HCEC 1CT (cell line): ENCODE measurements at regions not wholly inside any gene's neighbourhood (a gene's known extent, or its start where the extent isn't known, plus 50 kb on each side); places are given as distances from the start of the nearest gene placed in this dataset.

ENCODE experiments used
- DNase-seq: peaks from one replicate; pipeline ENCODE4 v3.0.0-alpha.2; 2017

DNA sequence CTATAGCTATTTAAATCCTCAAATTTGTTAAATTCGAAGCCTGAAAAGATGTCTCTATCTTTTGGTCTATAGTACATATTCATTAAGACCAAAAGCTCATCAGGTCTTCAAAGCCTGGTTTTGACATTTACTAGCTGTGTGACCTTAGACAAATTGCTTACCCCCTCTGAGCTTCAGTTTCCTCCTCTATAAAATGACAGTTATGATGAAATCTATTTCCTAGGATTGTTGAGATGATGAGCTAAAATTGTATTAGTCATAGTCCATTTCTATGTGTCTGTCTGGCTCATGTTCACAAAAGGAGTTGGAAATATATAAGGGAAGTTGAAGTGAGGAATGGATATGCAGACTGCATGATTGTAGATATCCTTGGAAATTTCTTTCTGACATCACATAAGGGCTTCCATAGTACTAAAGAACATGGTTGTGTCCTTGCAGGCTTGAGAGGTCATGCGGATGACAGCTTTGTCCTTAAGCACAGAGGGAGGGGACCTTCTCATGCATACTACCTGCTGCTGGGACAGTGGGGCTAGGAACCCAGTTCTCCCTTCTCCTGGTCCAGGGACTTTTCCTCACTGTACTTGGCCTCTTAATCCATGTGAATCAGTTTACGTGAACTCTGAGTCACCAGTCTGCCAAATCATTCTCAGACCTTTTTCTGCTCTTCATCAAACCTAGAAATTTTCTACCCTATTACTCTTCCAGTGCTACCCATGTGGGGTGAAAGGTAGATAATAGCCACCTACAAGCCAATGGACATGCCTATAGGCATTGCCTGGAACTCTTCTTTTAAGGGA is 487.5 kb upstream of the SALL1 start:
- no peak for DNase-seq

DNA sequence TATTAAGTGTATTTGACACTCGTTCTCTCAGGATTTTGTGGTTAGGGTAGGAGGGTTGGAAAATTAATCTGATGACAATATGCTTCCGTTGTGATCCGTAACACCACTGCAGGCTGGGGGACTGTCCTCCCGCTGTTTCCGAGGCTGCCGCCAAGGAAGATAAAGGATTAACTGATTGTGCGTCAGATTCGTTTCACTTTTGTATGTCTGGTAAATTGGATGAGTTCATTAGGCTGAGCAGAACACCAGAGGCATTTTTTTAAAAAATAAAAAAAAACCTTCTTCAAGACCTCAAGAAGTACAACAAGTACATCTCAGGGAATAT is 486.7 kb upstream of the SALL1 start:
- no peak for DNase-seq

DNA sequence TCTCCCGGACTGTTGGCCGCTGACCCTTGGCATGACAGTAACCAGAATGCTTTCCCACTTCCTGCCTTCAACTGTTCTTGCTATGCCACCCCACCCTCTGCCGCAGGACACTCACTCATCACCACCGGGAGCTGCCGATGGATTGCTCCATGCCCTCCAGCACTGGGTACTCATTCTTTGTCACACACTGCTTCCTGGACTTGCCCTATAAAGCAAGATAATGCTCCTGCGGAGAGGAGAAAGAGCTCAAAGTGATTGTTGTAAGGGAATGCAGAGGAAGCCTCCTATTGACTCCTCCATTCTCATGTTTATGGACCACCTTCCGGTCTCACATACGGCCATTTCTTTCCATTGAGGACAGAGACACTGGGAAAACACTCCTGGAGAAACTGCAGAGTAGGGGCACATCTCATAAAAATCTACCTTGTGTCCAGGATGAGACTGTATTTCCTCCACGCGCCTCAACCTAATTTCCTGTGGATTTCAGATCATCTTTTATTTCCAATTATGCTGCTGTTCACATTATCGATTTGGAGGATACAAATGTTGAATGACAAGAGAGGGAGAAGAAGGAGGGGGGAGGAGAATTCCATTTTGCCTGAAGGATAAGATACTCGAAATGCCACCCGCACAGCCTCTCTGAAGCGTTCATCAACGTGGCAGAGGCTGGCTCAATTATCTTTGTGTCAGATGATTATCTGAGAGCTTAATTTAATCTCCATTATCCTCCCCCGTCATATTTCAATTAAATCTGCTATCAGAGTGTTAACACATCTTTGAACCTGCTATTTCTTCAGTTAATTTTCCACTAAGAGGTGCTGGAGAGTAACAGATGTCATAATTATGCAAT is 486.1 kb upstream of the SALL1 start:
- no peak for DNase-seq

DNA sequence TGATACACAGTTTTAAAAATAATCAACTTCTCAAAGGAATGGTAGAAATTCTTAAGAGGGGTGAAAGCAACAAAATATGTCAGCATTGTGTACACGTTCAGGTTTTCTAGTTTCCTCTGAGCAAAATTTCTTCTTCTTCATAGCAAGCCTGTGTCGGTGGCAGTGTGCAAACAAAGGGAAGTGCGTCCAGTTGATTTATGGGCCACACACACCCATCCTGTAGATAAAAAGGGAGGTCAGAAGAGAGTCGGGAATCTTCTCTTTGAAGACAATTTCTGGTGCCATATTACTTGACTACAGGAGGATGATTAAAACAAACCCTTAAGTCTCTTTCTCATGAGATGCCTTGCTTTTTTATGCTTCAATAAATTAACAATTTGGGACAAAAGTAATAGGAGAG is 484.1 kb upstream of the SALL1 start:
- no peak for DNase-seq

DNA sequence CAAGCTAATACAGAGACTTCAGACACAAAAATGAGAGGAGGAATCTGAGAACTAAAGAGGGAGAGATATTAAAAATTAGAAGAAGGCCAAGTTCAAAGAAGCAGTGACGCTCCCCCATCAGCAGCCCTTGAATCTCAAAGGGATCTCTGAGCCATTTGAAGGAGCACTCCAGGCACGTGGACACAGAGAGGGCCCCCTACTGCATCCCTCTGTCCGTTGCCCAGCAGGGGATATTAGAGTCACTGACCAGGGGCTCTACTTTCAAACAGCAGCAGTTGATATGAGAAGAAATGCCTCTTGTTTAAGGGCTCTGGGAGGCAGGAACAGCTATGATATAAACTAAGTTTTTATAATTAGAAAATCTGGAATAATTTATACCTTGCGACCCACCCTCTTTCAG is 479.0 kb upstream of the SALL1 start:
- no peak for DNase-seq

DNA sequence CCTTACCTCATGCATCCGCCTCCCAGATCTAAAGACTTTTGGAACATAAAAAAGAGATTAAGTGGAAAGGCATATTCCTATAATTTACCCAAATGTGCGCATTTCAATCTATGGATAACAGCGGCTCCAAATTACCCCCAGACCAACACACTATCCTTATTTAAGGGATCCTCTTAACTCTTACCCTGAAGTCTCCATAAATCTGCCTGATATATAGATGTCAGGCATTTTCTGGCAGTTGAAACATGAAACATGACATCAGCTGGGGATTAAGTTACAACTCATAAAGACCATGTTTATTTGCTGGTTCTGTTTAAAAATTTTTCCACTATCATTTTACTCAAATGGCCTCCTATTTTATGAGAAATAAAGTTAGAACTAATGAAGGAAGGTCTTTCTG is 478.5 kb upstream of the SALL1 start:
- no peak for DNase-seq

DNA sequence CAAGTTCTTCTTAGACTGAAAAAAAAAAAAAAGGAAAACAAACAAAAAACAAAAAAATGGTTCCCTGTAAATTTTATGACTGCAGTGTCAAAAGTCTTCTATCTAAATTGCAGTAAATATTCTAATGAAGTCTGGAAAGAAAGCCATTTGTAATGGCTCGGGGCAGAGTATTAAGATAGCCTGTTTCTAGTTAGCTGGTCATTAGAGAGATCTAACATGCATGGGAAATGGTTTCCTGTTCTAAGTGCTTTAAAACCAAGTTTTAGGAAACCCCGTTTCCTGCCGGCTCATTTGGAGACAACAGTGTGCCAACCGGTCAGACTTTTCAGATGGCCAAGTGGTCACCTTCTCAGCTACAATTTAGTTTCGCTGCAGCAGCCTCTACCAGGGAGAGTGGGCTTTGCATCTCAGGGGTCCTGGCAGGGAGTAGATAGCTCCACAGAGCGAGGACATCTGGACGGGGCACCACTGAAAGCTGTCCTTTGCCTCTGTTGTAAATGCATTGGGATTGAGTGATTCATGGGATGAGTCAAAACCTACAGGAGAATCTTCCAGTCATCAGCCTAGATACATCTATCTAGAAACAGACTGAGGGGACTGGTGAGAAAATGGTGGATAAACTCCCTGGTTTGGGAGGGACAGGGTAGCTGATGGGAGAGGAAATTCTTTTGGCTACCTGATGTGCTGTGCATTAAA is 473.2 kb upstream of the SALL1 start:
- DNase-seq: no peak

DNA sequence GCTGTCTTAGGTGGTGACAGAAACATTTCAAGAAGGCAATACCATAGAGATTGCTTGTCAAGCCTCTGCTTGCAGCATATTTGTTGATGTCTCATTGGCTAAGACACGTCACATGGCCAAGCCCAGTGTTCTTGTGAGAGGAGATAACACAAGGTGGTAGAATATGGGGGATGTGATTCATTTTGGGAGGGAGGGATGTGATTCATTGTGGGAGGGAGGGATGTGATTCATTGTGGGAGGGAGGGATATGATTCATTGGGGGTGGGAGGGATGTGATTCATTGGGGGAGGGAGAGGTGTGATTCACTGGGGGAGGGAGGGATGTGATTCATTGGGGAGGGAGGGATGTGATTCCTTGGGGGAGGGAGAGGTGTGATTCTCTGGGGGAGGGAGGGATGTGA is 470.5 kb upstream of the SALL1 start:
- DNase-seq: no peak

DNA sequence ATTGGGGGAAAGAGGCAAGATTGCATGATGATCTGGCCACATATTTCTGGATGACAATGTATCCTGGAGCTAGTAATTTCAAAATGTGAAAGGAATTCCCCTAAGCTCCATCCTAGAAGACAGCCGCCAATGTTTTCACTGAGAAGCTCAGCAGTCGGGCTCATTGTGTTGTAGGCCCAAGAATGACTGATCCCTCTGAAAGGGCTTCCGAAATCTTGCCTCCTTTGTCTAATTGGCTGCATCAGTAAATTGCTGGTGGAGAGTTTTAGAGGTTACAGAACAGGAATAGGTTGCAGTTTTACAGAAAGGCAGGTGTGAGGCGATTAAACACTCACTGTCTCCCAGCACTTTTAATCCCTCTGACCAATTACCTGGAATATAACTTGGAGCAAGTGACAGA is 464.1 kb upstream of the SALL1 start:
- no peak for DNase-seq

DNA sequence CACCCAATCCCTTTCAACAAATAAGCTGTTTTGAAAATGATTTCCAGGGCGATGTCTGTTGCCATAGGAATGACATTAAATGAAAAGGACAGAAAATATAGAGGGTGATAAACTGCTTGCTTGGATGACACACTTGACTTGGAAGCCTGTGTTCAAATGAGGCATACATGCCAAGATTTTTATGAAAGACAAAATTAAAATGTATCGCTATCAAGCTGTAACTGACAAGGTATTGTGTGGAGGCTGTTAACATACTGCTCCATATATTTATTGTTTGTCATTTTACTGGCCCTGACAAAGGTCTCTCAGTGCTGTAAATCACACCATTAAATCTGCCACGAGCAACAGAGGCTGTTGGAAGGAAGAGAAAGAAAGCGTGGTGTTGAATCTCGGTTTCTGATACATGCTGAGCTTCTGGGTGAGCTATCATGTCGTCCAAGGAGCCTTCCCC is 456.2 kb upstream of the SALL1 start:
- DNase-seq: no peak

DNA sequence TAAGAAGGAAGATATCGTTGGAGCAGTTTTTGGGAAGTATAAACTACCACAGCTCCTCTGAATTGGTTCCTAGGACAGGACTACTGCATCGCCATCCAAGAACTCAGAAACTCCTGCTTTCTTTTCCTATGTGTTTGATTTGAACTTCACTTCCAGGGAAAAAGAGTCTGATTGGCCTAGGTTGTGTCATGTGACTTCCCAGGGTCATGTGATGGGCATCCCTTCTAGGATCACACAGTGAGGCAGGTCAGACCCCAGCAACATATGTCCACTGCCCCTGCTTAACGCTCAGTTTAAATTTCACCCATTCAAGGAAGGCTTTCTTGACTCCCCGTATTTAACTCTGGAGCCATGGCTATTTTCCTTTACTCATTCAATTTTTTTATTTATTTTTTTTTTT is 445.2 kb upstream of the SALL1 start:
- DNase-seq: no peak

DNA sequence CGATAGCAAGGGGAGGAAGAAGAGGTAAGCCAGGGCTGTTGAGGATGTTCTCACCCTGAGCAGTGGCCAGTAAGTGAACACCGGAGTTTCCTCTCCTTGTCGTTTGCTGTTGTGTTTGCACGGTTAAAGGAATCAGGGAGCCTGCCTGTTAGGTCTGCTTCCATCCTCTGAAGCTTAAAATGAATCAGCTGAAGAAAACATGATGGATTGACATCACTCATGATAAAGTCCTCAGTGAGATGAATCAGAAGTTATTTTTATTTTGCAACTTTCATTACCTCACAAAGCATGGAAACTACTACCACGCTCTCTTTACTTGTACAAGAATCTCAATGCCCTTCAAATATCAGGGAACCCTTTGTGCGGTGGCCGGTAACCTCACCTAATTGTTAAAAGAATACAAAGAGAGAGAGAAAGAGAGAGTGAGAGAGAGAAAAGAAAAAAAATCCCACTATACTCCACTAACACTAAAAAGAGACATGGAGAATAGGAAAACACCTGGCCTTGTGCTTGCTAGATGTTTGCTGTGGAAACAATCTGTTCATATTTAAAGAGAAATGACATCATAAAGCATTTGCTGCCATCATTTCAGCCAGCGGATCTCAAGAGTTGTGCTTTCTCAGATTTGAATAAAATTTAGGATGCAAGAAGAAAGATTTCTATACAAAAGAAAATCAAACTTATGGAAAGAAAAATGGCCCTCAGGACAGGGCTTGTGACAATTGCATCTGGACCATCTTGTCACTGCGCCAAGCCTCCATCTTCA is 441.6 kb upstream of the SALL1 start:
- DNase-seq: no peak

DNA sequence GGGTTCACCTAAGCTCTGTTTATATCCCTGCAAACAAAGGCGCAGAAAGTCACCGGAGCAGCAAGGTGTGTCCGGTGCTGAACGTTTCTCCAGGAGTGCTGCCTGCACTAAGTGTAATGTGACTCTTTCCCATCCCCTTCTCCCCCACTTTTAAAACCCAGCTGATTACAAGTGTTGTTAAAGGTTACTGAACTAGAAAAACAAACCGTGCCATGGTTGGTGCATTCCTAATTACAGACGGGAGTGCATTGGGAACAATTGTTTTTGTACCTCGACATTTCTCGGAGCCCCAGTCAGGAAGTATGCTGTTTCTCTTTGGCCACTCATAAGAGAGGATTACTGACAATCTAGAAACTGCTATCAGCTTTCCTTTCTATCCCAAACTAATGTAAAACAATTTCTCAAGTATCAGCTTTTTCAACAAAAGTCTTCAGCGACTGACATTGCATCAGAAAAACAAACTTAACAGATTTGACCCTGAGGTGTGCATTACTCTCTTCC is 441.0 kb upstream of the SALL1 start:
- DNase-seq: no peak

DNA sequence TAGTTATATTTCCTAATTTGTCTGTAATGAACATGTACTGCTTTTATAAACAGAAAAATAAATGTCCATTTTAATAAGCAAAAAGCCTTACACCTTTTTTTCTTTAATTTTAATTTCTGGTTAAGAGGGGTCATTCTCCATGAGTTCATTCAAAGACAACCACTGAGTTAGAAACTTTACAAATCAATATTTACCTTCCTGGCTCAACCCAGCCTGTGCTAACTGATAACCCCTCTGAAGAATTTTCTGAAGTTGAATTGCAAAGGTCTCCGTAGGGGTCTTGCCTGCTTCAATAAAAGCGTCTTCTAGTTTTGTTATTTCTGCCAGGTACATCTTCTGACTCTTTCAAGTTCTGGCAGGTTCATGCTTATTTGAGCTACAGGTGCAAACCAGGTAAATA is 440.4 kb upstream of the SALL1 start:
- no peak for DNase-seq

DNA sequence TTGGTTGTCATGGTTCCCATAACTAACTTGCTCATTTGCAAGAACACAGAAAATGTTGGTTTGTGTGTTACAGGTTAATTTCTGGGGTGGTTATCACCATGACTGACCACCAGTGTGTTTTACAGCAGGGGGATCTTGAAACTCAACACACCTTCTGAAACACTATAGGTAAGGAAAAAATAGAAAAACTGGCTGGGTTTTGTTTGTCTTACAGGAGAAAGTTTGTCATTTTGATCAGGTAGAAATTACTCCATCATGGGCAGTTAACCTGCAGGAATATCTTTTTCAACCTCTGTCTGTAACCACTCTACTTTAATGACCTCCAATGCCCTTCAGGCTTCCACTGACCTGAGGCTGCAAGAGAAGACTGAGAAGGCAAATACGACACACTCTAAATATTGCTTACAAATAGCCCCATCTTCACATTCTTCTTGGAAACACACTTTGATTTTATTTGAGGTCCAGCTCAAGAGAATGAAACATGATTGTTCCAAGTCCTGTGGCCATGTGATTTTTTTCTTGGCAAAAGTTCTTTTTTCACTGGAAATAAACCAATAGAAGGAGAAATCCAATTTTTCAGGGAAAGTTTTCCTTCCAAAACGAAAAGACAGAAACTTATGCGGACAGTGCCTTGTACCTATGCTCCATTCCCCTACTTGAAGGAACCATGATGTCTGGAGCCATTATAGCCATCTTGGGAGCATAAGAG is 428.7 kb upstream of the SALL1 start:
- no peak for DNase-seq

DNA sequence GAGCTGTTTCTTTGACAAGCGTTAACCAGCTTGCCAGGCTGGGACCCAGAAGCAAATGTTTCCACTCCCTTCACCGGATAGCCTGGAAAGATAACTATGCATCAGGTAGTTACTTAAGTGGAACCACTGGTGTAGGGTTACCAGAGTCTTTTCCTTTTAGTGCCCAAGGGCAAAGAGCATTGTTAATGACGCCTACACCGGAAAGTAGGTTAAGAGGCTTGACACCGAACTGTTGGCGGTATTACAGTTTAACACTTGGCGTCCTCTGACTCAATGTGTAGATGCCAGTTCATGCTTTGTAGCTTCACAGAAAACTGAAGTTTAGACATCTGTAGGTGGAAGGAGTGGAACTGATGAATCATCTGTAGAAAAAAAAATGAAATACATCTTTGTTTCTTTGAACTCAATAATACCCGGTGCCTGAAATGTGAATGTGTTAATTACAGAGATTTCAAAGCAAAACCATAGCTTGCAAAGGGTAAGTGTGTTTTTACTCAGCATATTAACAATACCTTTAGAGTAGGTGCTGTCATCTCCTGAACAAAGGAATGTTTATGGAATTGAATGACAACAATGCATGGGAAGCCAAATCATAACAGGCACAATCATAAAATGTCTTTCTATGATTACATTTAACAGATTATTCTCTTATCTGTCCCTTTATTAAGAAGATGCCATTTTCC is 426.7 kb upstream of the SALL1 start:
- no peak for DNase-seq

DNA sequence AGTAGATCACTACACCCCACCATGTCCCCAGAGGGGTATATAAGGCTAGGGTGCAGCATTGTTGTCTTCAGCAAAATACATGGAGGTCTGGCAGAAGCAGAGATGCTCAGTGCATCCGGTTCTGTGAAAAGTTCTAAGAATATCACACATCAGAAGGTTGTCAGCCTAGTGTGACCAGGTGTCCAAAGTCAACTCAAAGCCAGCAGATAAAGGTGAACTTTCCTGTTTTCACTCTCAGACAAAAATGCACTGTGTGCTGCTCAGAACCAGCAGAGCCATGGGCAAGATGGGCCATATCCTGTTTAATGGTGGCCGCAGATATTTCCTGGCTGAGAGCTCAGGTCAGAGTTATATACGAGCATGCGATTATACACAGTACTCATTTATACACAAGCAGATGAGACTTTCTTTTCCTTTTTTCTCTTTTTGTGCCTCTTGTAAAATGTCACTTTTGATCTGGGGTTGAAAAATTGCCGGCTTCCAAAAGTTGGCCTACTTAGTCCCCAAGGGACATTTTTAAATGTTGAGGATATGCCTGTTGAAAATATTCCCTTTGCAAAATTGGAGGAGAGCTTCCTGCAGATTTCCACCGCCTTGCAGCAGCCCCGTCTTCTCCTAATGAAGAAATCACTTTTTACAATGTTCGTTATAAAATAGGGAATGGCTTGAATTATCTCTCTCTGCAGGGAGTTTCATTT is 425.6 kb upstream of the SALL1 start:
- DNase-seq: no peak

DNA sequence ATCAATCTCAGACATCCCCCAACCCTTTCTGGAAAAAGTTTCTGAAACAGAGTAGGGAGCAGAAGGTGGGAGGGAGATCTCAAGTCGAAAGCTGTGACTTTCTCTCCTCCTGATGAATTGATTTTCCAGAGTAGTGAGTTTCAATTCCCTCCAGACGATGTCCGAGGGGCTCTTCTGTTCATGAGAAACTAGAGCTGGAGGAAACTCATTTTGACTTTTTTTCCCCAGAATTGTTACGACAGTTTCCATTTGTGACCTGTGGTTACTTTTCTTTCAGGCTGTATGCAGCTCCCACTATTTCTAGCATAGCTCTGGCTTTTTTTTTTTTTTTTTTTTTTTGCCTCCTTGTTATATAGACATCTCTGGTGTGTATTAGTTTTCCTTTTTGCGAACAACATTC is 422.1 kb upstream of the SALL1 start:
- DNase-seq: no peak

DNA sequence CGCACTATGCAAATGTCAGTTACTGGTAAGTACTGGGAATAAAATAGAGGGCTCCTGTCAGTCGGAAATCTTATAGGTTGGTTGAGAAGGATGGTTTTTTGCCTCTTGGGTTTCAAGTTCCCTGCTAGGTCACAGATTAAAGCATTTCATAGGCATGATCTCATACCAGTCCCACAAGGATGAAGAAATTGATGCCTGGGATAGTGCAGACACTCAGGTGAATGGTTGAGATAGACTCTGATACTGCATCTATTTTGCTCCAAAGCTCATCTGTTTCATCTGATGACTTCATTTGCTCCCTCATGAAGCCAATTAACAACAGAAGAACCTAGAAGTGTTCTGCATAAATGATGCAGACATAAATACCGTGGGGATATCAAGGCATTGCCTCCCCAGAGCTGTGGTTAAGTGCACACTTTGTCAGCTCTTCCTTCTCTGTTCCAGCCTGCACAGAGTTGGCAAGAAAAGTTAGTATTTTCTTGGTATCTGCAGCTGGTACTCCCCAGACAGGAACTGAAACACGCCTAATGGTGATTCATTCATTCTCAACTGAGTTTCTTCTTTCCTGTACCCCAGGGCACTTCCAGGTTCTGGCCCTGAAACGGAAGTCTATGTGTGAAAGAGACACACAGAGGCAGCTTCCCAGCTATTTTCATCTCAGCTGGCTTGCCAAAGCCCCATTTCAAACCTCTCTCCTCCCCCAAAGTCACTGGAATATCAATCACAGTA is 418.3 kb upstream of the SALL1 start:
- DNase-seq: no peak

DNA sequence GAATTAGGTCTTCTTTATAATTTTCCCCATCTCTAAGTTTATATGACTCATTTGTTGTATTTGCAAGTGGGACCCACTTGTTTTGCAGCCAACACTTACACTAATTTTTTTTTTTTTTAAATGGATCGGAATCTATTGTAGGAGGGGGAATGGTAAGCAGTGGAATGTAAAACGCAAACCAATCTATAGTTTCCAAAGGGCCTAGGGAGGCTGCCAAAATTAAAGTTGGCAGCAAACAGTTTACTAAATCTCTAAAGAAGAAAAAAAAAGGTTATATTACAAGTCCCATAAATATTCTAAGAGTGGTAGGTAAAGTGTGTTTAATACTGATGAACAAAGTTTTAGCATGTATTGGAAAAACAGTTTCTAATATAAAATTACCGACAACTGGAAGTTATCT is 416.8 kb upstream of the SALL1 start:
- no peak for DNase-seq
